GM13977 (cell line): ENCODE measurements at regions not wholly inside any gene's neighbourhood (a gene's known extent, or its start where the extent isn't known, plus 50 kb on each side); places are given as distances from the start of the nearest gene placed in this dataset.

Experiments
- DNase-seq: peaks from one replicate; pipeline ENCODE4 v3.0.0; 2012; ENCODE audit warnings: low spot score
- CTCF ChIP-seq: IDR thresholded peaks from 2 replicates; pipeline ENCODE4 v1.5.1; 2012; ENCODE audit warnings: mild to moderate bottlenecking, control low read depth; ENCODE audit not compliant: insufficient read depth; ENCODE audit errors: extremely low read depth, missing control alignments
- in situ Hi-C: fragments of 300-500 bp; cut with MboI; formaldehyde crosslinking; loops from one replicate; pipeline ENCODE4 v1.12.0; 2022; ENCODE audit warnings: low sequenced_read_pairs, low pct_unique_long_range_greater_than_20kb, mixed read lengths, inconsistent platforms; ENCODE audit not compliant: unreplicated experiment

GRCh38 chr20:56805313-56805712 lies 176.2 kb downstream of the TFAP2C start:
- in situ Hi-C loops: no loop called here
- no peak for DNase-seq
- no peak for TF ChIP-seq CTCF

- TF ChIP-seq CTCF: no peak
- no peak for DNase-seq
- in situ Hi-C loops: no loop called here
Measured at GRCh38 chr20:56805966-56806365, 176.9 kb downstream of the TFAP2C start.

GRCh38 chr20:56806952-56807517 lies 177.9 kb downstream of the TFAP2C start:
- DNase-seq: no peak
- in situ Hi-C loops: no loop called here
- TF ChIP-seq CTCF: no peak

GRCh38 chr20:56808117-56808725 lies 179.1 kb downstream of the TFAP2C start:
- no peak for TF ChIP-seq CTCF
- in situ Hi-C loops: no loop called here

GRCh38 chr20:56808732-56809131 lies 179.6 kb downstream of the TFAP2C start:
- DNase-seq: no peak
- in situ Hi-C loops: no loop called here
- TF ChIP-seq CTCF: no peak

More at GRCh38 chr20:56808117-56808725, 179.1 kb downstream of the TFAP2C start:
- no peak for DNase-seq

GRCh38 chr20:56809668-56810067 lies 180.6 kb downstream of the TFAP2C start:
- DNase-seq: no peak
- in situ Hi-C loops: no loop called here
- TF ChIP-seq CTCF: no peak
